NCI-H1417 treated with DMSO at 0.1 percent for 48 hours (cell line): ENCODE measurements at regions not wholly inside any gene's neighbourhood (a gene's known extent, or its start where the extent isn't known, plus 50 kb on each side); places are given as distances from the start of the nearest gene placed in this dataset.

Source experiments
- DNase-seq: peaks from one replicate; lab custom pipeline; 2025; lab: John Stamatoyannopoulos, UW

- DNase-seq, result no peak
Measured at GRCh38 chr9:99365233-99365980, 143.3 kb downstream of the SEC61B start.

- DNase-seq, result no peak
Measured at GRCh38 chr9:99366183-99366582, 144.1 kb downstream of the SEC61B start.

GRCh38 chr9:99366621-99367020 lies 144.5 kb downstream of the SEC61B start:
- DNase-seq, result no peak

GRCh38 chr9:99368341-99369326 lies 146.6 kb downstream of the SEC61B start:
- no peak for DNase-seq

GRCh38 chr9:99369327-99369722 lies 147.2 kb downstream of the SEC61B start:
- no peak for DNase-seq

- no peak for DNase-seq
Measured at GRCh38 chr9:99370376-99370775, 148.3 kb downstream of the SEC61B start.

- DNase-seq, result no peak
Measured at GRCh38 chr9:99371376-99371775, 149.3 kb downstream of the SEC61B start.

- no peak for DNase-seq
Measured at GRCh38 chr9:99373912-99374311, 151.8 kb downstream of the SEC61B start.

- no peak for DNase-seq
Measured at GRCh38 chr9:99374793-99375192, 152.7 kb downstream of the SEC61B start.

GRCh38 chr9:99375481-99375880 lies 153.4 kb downstream of the SEC61B start:
- no peak for DNase-seq

- DNase-seq, result no peak
Measured at GRCh38 chr9:99377790-99378775, 156.0 kb downstream of the SEC61B start.

- DNase-seq, result no peak
Measured at GRCh38 chr9:99383536-99383935, 161.5 kb downstream of the SEC61B start.

- DNase-seq, result no peak
Measured at GRCh38 chr9:99385215-99385614, 163.1 kb downstream of the SEC61B start.

- no peak for DNase-seq
Measured at GRCh38 chr9:99385814-99386279, 163.8 kb downstream of the SEC61B start.

- DNase-seq, result no peak
Measured at GRCh38 chr9:99387431-99387830, 165.3 kb downstream of the SEC61B start.

- DNase-seq, result no peak
Measured at GRCh38 chr9:99389087-99390033, 167.3 kb downstream of the SEC61B start.

- DNase-seq, result no peak
Measured at GRCh38 chr9:99391937-99392594, 170.0 kb downstream of the SEC61B start.

- DNase-seq, result no peak
Measured at GRCh38 chr9:99392986-99393385, 170.9 kb downstream of the SEC61B start.

- DNase-seq, result no peak
Measured at GRCh38 chr9:99393993-99394392, 171.9 kb downstream of the SEC61B start.

GRCh38 chr9:99398241-99398640 lies 176.2 kb downstream of the SEC61B start:
- DNase-seq, result no peak
